Heart left ventricle (tissue), 13 donors: ENCODE measurements at regions not wholly inside any gene's neighbourhood (a gene's known extent, or its start where the extent isn't known, plus 50 kb on each side); places are given as distances from the start of the nearest gene placed in this dataset.

ENCODE experiments used
- CTCF ChIP-seq, 12 donors: fragments of 200-600 bp; sonication (generic) in 4 of 12; IDR thresholded peaks; one replicate each; pipeline versions ENCODE4 v1.5.0 to v1.8.0; 2018 to 2022; ENCODE audit warnings: antibody characterized with exemption in 12 of 12, mild to moderate bottlenecking in 5 of 12
- POLR2A ChIP-seq, 2 donors: fragments of 450-650 bp; IDR thresholded peaks; one replicate each; pipeline ENCODE4 v1.6.1; 2017; ENCODE audit warnings: antibody characterized with exemption in 2 of 2, mild to moderate bottlenecking in 2 of 2, moderate library complexity in 2 of 2
- donor health status: ischemic (EF 13 %, LVEDD 7.1; RV severe dilation, severe dysfunction).
- donor health status: DM: no; HTN: yes; CAD: no.
- donor health status: DM: no; HTN: no; CAD: no.
- donor health status: ischemic (EF 25% LVEDD 6.9; RV normal size, moderate dysfunction).
- donor health status: ischemic (EF 25% LVEDD 5.7; RV mildly dilated, moderate dysfunction).
- donor health status: ischemic (EF 35%, LVEDD 5.7; RV mildly dilated, moderate dysfunction).
- donor health status: nonischemic (EF 11% LVEDD 7.7; RV severe dilation, severe dysfunction).
- donor health status: DM: yes; HTN: yes; CAD: no.
- donor health status: PGD.
- donor health status: ischemic (EF 29% LVEDD 5.4; RV normal size, mild dysfunction).
- donor health status: nonischemic (EF 23%, LVEDD 6.1; RV moderate dilation, normal function).

DNA sequence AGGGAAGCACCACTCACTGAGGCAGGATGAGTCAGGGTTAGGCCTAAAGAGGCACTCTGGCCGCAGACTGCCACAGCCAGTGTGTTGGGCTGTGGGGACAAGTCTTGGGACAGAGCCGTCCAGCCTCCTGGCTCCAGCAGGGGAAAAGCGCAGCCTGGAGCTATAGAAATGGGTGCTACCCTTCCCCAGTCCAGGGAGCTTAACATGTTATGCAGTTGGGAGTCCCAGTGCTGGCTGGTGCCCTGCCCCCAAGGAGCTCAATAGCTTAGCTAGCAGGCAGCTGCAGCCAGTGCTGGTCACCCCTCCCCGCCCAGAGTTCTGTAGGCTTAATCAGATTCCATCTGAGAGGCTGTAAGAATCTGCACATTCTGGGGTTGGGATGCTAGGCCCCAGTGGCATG lies 399.6 kb upstream of the TUSC1 start:
- TF ChIP-seq POLR2A (IDR thresholded peaks at IDR 0.05) (no peak), CTCF (IDR thresholded peaks at IDR 0.05) (no peak)
